ENCODE measurements at regions not wholly inside any gene's neighbourhood (a gene's known extent, or its start where the extent isn't known, plus 50 kb on each side); places are given as distances from the start of the nearest gene placed in this dataset.

GRCh38 chrX:140440876-140441275 lies 64.0 kb downstream of the SOX3 start:
- BruUV-seq (replicated peaks) = no TSS peak
- H3K4me3 ChIP-seq = no peak overlapping the region
- H3K9ac ChIP-seq (ENCODE audit: control insufficient read depth, insufficient read depth, low read length) = no peak overlapping the region
- ChIA-PET CTCF (no interaction called here), RAD21 (ENCODE audit: unreplicated experiment) (no interaction called here), POLR2A (no interaction called here), SMC1A (ENCODE audit: uncharacterized antibody, unreplicated experiment) (no interaction called here)
- intact Hi-C loops (cut with micrococcal nuclease; ENCODE audit: unreplicated experiment) (no loop called here), in situ Hi-C loops (cut with MboI) (no loop called here)
- H4K20me1 ChIP-seq (ENCODE audit: control insufficient read depth, insufficient read depth) = no peaks in the 10 kb centered on the region
- no peak overlapping the region for H2AFZ ChIP-seq (ENCODE audit: control insufficient read depth, low read depth, low read length)
- H3K4me2 ChIP-seq (ENCODE audit: control insufficient read depth, insufficient read depth) = no peak overlapping the region
- FAIRE-seq = no peak
- TF ChIP-seq CREM (IDR thresholded peaks at IDR 0.05; ENCODE audit: low read depth) (no peak), CBX5 (IDR thresholded peaks at IDR 0.05; ENCODE audit: low read depth) (no peak), NFXL1 (IDR thresholded peaks at IDR 0.05; ENCODE audit: borderline replicate concordance) (no peak), NR2C1 (IDR thresholded peaks at IDR 0.05) (no peak), STAT1 (conservative IDR thresholded peaks at IDR 0.05) (no peak), TAF1 (IDR thresholded peaks at IDR 0.05; ENCODE audit: borderline replicate concordance, low read depth, low read length) (no peak), NR2F1 (conservative IDR thresholded peaks at IDR 0.05) (no peak), RUNX3 (IDR thresholded peaks at IDR 0.05; ENCODE audit: low read length) (no peak), EGR1 (IDR thresholded peaks at IDR 0.05; ENCODE audit: borderline replicate concordance in 1 of 2, low read depth in 2 of 2, low read length in 2 of 2) (no peak), EP300 (IDR thresholded peaks at IDR 0.05; ENCODE audit: borderline replicate concordance in 1 of 2, control insufficient read depth in 1 of 2, low read depth in 2 of 2, low read length in 2 of 2) (no peak), ZBTB40 (IDR thresholded peaks at IDR 0.05; ENCODE audit: borderline replicate concordance) (no peak), E2F4 (IDR thresholded peaks at IDR 0.05; ENCODE audit: low read depth, low read length) (no peak), RCOR1 (conservative IDR thresholded peaks at IDR 0.05; ENCODE audit: low read depth, low read length) (no peak), ZNF622 (IDR thresholded peaks at IDR 0.05) (no peak), HDGF (IDR thresholded peaks at IDR 0.05) (no peak), HDAC2 (IDR thresholded peaks at IDR 0.05) (no peak), MEF2A (IDR thresholded peaks at IDR 0.05; ENCODE audit: insufficient read depth, low read depth, low read length) (no peak), PAX8 (IDR thresholded peaks at IDR 0.05) (no peak), KLF5 (IDR thresholded peaks at IDR 0.05; ENCODE audit: partially characterized antibody) (no peak)
- H3K79me2 ChIP-seq (ENCODE audit: control insufficient read depth, insufficient read depth, low read length) = no peaks in the 10 kb centered on the region
- no peaks in the 10 kb centered on the region; the same call in 2 of the 3 replicates for H3K9me3 ChIP-seq (replicated peaks; ENCODE audit: control insufficient read depth, insufficient read depth, low read length)
- ATAC-seq = no peak
- H3K36me3 ChIP-seq (ENCODE audit: control insufficient read depth in 2 of 2, insufficient read depth in 2 of 2, low read length in 1 of 2) = no peaks in the 10 kb centered on the region
- H3K27ac ChIP-seq (ENCODE audit: control insufficient read depth, insufficient read depth) = no peak overlapping the region
- H3K4me1 ChIP-seq (ENCODE audit: control insufficient read depth, insufficient read depth, low read length) = no peaks in the 10 kb centered on the region
- H3K27me3 ChIP-seq (replicated peaks in 1 of 2; ENCODE audit: control insufficient read depth in 2 of 2, insufficient read depth in 2 of 2, low read length in 1 of 2) = no peaks in the 10 kb centered on the region
- no peak for DNase-seq (ENCODE audit: low read depth, low spot score)
- 9% methylated on average over 8 of the region's 8 CpGs for WGBS (ENCODE audit: insufficient coverage, insufficient replicate concordance, low lambda C conversion rate, missing lambda C conversion rate)
